Right lobe of liver (tissue), 4 donors: ENCODE measurements at regions not wholly inside any gene's neighbourhood (a gene's known extent, or its start where the extent isn't known, plus 50 kb on each side); places are given as distances from the start of the nearest gene placed in this dataset.

Source experiments
- CTCF ChIP-seq, 4 donors: fragments of 200-600 bp in 3 of 4; fragments of 450-650 bp in 1 of 4; IDR thresholded peaks; one replicate each; pipeline versions ENCODE4 v1.5.1 to v1.8.0; 2016 to 2022; ENCODE audit warnings: antibody characterized with exemption in 4 of 4, mild to moderate bottlenecking in 2 of 4
- POLR2A ChIP-seq: fragments of 450-650 bp; IDR thresholded peaks from one replicate; pipeline ENCODE4 v1.6.1; 2017; ENCODE audit warnings: antibody characterized with exemption, mild to moderate bottlenecking
- donor health status: DM: no; HTN: no; CAD: no.
- donor health status: DM: no; HTN: no; CAD: no.
- donor health status: DM: no; HTN: yes; CAD: no.

- TF ChIP-seq CTCF (IDR thresholded peaks at IDR 0.05): no peak
- TF ChIP-seq POLR2A: no peak
These were observed 256.9 kb downstream of the ATXN7L3B start for GRCh38 chr12:74794522-74794921.
